PFSK-1 (cell line): ENCODE measurements at regions not wholly inside any gene's neighbourhood (a gene's known extent, or its start where the extent isn't known, plus 50 kb on each side); places are given as distances from the start of the nearest gene placed in this dataset.

Source experiments
- FOXP2 ChIP-seq: optimal IDR thresholded peaks from 2 replicates; pipeline ENCODE3; 2011; ENCODE audit warnings: borderline replicate concordance, control low read depth, inconsistent platforms; ENCODE audit not compliant: insufficient read depth; ENCODE audit errors: extremely low read length, extremely low read depth
- POLR2AphosphoS5 ChIP-seq: IDR thresholded peaks from 2 replicates; pipeline ENCODE4 v1.6.1; 2012; ENCODE audit warnings: low read depth, mild to moderate bottlenecking, control low read depth, low read length, moderate library complexity
- TAF1 ChIP-seq: IDR thresholded peaks from 2 replicates; pipeline ENCODE4 v1.6.1; 2012; ENCODE audit warnings: low read length, control low read depth, borderline replicate concordance; ENCODE audit not compliant: insufficient read depth

- TF ChIP-seq POLR2AphosphoS5: no peak
- no peak for TF ChIP-seq FOXP2
- TF ChIP-seq TAF1: no peak
Observed at GRCh38 chr2:234864506-234864905, 87.3 kb upstream of the SH3BP4 start.
